GM23248 (cell line): ENCODE measurements at regions not wholly inside any gene's neighbourhood (a gene's known extent, or its start where the extent isn't known, plus 50 kb on each side); places are given as distances from the start of the nearest gene placed in this dataset.

ENCODE experiments used
- EZH2 ChIP-seq: fragments of 200-600 bp; sonication (generic); IDR thresholded peaks from 2 replicates; pipeline ENCODE4 v1.6.1; 2018; ENCODE audit warnings: antibody characterized with exemption, mild to moderate bottlenecking; ENCODE audit not compliant: insufficient read depth, poor library complexity, severe bottlenecking
- EZH2phosphoT487 ChIP-seq: fragments of 200-600 bp; sonication (generic); IDR thresholded peaks from 2 replicates; pipeline ENCODE4 v1.6.1; 2018; ENCODE audit warnings: antibody characterized with exemption, moderate library complexity, mild to moderate bottlenecking, low read depth; ENCODE audit not compliant: insufficient read depth

- TF ChIP-seq EZH2 (no peak), EZH2phosphoT487 (no peak)
Observed at GRCh38 chr4:136928957-136929411, 603.3 kb downstream of the PCDH18 start.
